ENCODE measurements at regions not wholly inside any gene's neighbourhood (a gene's known extent, or its start where the extent isn't known, plus 50 kb on each side); places are given as distances from the start of the nearest gene placed in this dataset.

DNA sequence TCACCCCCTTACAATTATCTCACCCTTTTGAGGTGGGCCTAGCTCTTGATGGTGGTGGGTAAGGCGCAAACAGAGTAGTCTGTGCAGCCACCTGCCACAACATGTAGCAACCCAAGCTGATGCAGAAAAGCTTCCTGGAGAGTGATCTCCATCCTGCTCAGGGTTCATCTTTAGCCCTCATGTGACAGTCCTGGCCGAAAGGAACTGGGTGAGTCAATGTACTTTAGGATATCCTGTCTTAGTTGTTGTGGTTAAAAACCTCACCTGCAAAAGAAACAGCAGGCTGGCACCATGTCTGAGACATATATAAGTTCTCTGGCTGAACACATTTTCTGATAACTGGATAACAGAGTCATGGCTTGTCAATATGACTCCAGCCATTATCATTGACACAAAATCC lies 183.5 kb upstream of the CPHXL start:
- H3K27ac Mint-ChIP-seq = no peak overlapping the region
- H3K4me1 Mint-ChIP-seq = no peaks in the 10 kb centered on the region
- no CpG with 5 or more reads among the region's 2 CpGs for WGBS (ENCODE audit: insufficient coverage)
- H2AFZ ChIP-seq (ENCODE audit: insufficient read depth, low read depth, low read length, poor library complexity, severe bottlenecking) = no peak overlapping the region
- TF ChIP-seq EZH2 (IDR thresholded peaks at IDR 0.05; ENCODE audit: borderline replicate concordance, insufficient read depth, low read depth, low read length, poor library complexity, severe bottlenecking) = no peak
- TF ChIP-seq, protein P1, sequence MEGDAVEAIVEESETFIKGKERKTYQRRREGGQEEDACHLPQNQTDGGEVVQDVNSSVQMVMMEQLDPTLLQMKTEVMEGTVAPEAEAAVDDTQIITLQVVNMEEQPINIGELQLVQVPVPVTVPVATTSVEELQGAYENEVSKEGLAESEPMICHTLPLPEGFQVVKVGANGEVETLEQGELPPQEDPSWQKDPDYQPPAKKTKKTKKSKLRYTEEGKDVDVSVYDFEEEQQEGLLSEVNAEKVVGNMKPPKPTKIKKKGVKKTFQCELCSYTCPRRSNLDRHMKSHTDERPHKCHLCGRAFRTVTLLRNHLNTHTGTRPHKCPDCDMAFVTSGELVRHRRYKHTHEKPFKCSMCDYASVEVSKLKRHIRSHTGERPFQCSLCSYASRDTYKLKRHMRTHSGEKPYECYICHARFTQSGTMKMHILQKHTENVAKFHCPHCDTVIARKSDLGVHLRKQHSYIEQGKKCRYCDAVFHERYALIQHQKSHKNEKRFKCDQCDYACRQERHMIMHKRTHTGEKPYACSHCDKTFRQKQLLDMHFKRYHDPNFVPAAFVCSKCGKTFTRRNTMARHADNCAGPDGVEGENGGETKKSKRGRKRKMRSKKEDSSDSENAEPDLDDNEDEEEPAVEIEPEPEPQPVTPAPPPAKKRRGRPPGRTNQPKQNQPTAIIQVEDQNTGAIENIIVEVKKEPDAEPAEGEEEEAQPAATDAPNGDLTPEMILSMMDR (IDR thresholded peaks at IDR 0.05) = no peak
- H3K9me3 ChIP-seq (ENCODE audit: control extremely low read depth in 1 of 3, control insufficient read depth in 2 of 3, insufficient read depth in 1 of 3, low read length in 2 of 3) = no peaks in the 10 kb centered on the region
- no peak overlapping the region for H3K27ac ChIP-seq (ENCODE audit: low read length in 2 of 2)
- H3K9me3 Mint-ChIP-seq (ENCODE audit: insufficient read depth) = no peaks in the 10 kb centered on the region
- ChIA-PET CTCF (no interaction called here), POLR2A (no interaction called here)
- no peak overlapping the region for H3K4me2 ChIP-seq (replicated peaks; ENCODE audit: low read depth, low read length, poor library complexity, severe bottlenecking)
- H3K27me3 ChIP-seq (replicated peaks in 1 of 4; ENCODE audit: control extremely low read depth in 1 of 4, control insufficient read depth in 3 of 4, insufficient read depth in 4 of 4, low read length in 3 of 4) = no peaks in the 10 kb centered on the region
- ATAC-seq (ENCODE audit: low read depth) (no peak), DNase-seq (no peak)
- H3K27me3 Mint-ChIP-seq = peaks cover 3% of the 10 kb centered on the region
- no peak overlapping the region for H3K4me3 Mint-ChIP-seq
- H3K36me3 ChIP-seq (replicated peaks in 1 of 2; ENCODE audit: control extremely low read depth in 1 of 2, control insufficient read depth in 1 of 2, extremely low read depth in 1 of 2, insufficient read depth in 2 of 2, low read length in 1 of 2) = no peaks in the 10 kb centered on the region
- H3K4me1 ChIP-seq (ENCODE audit: control insufficient read depth in 2 of 2, insufficient read depth in 2 of 2, low read length in 2 of 2) = no peaks in the 10 kb centered on the region
- no peaks in the 10 kb centered on the region for H3K79me2 ChIP-seq (ENCODE audit: control insufficient read depth, insufficient read depth, low read length)
- intact Hi-C loops (cut with micrococcal nuclease) = no loop called here
- no peak overlapping the region for H3K9ac ChIP-seq (ENCODE audit: low read length)
- no peaks in the 10 kb centered on the region for H4K20me1 ChIP-seq (ENCODE audit: control insufficient read depth, insufficient read depth, low read length, poor library complexity, severe bottlenecking)
- H3K4me3 ChIP-seq (ENCODE audit: control extremely low read depth in 1 of 5, extremely low read depth in 1 of 5, insufficient read depth in 1 of 5, low read depth in 2 of 5, low read length in 4 of 5) = no peak overlapping the region

DNA sequence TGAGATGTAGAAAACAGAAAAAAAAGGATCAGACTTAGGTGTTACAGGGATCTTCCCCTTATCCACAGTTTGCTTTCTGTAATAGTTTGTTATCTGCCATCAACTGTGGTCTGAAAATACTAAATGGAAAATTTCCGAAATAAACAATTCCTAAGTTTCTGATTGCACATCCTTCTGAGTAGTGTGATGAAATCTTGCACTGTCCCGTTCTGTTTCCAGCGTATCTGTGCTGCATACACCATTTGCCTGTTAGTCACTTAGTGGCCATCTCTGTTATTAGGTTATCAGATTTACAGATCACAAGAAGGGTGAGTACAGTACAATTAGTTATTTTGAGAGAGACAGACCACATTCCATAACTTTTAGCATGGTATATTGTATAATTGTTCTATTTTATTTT lies 185.6 kb upstream of the CPHXL start:
- Histone ChIP-seq H3K27me3 (replicated peaks in 1 of 4; ENCODE audit: control extremely low read depth in 1 of 4, control insufficient read depth in 3 of 4, insufficient read depth in 4 of 4, low read length in 3 of 4) (no peaks in the 10 kb centered on the region), H3K4me3 (ENCODE audit: control extremely low read depth in 1 of 5, extremely low read depth in 1 of 5, insufficient read depth in 1 of 5, low read depth in 2 of 5, low read length in 4 of 5) (no peak overlapping the region), H3K4me1 (ENCODE audit: control insufficient read depth in 2 of 2, insufficient read depth in 2 of 2, low read length in 2 of 2) (no peaks in the 10 kb centered on the region), H3K36me3 (replicated peaks in 1 of 2; ENCODE audit: control extremely low read depth in 1 of 2, control insufficient read depth in 1 of 2, extremely low read depth in 1 of 2, insufficient read depth in 2 of 2, low read length in 1 of 2) (no peaks in the 10 kb centered on the region), H3K4me2 (replicated peaks; ENCODE audit: low read depth, low read length, poor library complexity, severe bottlenecking) (no peak overlapping the region), H3K27ac (ENCODE audit: low read length in 2 of 2) (no peak overlapping the region), H3K9ac (ENCODE audit: low read length) (no peak overlapping the region), H3K79me2 (ENCODE audit: control insufficient read depth, insufficient read depth, low read length) (no peaks in the 10 kb centered on the region), H4K20me1 (ENCODE audit: control insufficient read depth, insufficient read depth, low read length, poor library complexity, severe bottlenecking) (no peaks in the 10 kb centered on the region), H3K9me3 (ENCODE audit: control extremely low read depth in 1 of 3, control insufficient read depth in 2 of 3, insufficient read depth in 1 of 3, low read length in 2 of 3) (no peaks in the 10 kb centered on the region), H2AFZ (ENCODE audit: insufficient read depth, low read depth, low read length, poor library complexity, severe bottlenecking) (no peak overlapping the region)
- Mint-ChIP-seq H3K4me3 (no peak overlapping the region), H3K27ac (no peak overlapping the region), H3K9me3 (ENCODE audit: insufficient read depth) (no peaks in the 10 kb centered on the region), H3K27me3 (peaks cover 3% of the 10 kb centered on the region), H3K4me1 (no peaks in the 10 kb centered on the region)
- POLR2A ChIA-PET = no interaction called here
- intact Hi-C loops (cut with micrococcal nuclease) = no loop called here
- TF ChIP-seq, protein P1 (IDR thresholded peaks at IDR 0.05) = no peak
- TF ChIP-seq EZH2 (IDR thresholded peaks at IDR 0.05; ENCODE audit: borderline replicate concordance, insufficient read depth, low read depth, low read length, poor library complexity, severe bottlenecking) = no peak
- ATAC-seq (ENCODE audit: low read depth) (no peak), DNase-seq (no peak)
- CTCF ChIA-PET = no interaction called here
- WGBS (ENCODE audit: insufficient coverage) = 100% methylated on average over 2 of the region's 3 CpGs

All from B cell (primary cell).